Anterior cingulate cortex (tissue), 58 donors: ENCODE measurements at regions not wholly inside any gene's neighbourhood (a gene's known extent, or its start where the extent isn't known, plus 50 kb on each side); places are given as distances from the start of the nearest gene placed in this dataset.

ENCODE experiments used
- DNase-seq, 58 donors: peaks; one replicate each; lab custom pipeline; 2025; lab: John Stamatoyannopoulos, UW

- peak in 33 of 58 donors; percentile 19 to 79 (median 39) for DNase-seq
Measured at GRCh38 chr2:8544786-8545694, 136.8 kb upstream of the ID2 start.

- DNase-seq: no peak
Measured at GRCh38 chr2:8545695-8546611, 135.9 kb upstream of the ID2 start.

DNA sequence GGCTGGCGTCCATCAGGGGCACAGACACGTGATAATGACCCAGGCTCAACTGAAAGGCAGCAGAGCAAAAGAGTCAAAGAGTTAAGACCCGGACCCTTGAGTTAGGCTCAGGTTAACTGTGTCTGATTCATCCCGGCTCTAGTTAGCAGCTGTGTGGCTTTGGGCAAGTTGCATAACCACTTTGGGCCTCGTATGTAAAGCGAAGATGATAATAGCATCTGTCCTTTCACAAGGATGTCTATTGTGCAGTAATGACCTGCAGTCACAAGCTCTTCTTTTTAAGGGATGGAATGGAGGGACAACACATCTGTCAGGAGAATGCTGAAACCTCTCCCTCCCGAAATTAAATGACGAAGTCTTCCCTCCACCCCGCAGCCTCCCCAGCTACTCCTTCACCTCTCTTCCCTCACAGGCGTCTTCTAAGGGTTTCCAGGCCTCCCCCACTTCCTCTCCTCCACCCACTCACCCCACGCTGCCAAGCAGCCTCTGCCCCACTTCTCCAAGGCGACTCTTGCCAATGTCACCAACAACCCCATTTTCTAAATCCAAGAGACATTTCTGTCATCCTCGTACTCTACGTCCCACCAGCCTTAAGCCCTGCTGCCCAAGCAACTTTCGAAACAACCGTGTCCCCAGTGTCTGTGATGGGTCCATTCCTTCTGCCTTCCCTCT lies 135.1 kb upstream of the ID2 start:
- no peak for DNase-seq

- no peak for DNase-seq
Measured at GRCh38 chr2:8547284-8548064, 134.4 kb upstream of the ID2 start.

DNA sequence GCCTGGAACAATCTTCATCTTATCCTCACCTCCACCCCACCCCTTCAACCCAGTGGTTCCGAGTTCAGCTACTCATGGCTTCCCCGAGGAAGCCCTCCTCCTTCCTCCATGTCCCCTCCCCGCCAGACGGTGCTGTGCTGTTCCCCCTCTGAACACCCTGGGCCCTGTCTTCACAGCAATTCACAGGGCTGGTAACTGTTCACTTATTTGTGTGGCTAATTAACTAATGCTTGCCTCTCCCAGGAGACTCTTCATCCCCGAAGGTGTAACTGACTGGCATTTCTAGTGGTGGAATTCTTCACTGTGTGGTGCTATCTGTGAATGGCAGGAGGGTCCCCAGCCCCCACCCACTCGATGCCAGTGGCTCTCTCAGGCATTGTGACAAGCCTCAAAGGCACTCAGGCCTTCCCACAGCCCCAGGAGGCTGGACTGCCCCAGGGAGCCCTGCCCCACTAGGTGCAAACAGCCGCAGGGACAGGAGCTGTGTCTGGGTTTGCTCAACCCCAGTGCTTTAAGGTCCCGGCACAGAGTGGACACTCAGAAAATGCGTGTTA lies 133.7 kb upstream of the ID2 start:
- DNase-seq: no peak

GRCh38 chr2:8548619-8549150 lies 133.2 kb upstream of the ID2 start:
- DNase-seq: no peak

DNA sequence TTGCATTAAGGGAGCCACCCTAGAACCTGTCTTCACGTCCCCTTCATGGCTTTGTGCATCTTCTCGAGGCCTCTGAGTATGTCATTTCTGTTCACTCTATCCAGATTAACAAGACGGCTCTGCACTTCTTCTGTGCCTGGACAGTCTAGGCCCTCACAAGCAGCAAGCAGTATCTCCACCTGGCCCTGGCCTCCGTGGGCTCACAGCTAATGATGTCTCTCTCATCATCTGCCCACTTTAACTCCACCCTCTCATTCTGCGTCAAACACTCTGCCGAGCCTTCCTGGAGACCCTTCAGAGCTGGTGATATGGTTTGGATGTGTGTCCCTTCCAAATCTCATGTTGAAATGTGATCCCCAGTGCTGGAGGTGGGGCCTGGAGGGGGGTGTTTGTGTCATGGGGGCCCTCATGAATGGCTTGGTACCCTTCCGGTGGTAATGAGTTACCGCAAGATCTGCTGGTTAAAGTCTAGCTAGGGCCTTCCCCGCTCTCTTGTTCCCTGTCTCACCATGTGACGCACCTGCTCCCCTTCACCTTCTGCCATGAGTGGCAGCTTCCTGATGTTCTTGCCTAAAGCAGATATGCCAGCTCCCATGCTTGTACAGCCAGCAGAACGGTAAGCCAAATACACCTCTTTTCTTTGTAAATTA lies 132.5 kb upstream of the ID2 start:
- no peak for DNase-seq

- no peak for DNase-seq
Measured at GRCh38 chr2:8549942-8550341, 131.9 kb upstream of the ID2 start.

GRCh38 chr2:8550481-8550880 lies 131.4 kb upstream of the ID2 start:
- no peak for DNase-seq

DNA sequence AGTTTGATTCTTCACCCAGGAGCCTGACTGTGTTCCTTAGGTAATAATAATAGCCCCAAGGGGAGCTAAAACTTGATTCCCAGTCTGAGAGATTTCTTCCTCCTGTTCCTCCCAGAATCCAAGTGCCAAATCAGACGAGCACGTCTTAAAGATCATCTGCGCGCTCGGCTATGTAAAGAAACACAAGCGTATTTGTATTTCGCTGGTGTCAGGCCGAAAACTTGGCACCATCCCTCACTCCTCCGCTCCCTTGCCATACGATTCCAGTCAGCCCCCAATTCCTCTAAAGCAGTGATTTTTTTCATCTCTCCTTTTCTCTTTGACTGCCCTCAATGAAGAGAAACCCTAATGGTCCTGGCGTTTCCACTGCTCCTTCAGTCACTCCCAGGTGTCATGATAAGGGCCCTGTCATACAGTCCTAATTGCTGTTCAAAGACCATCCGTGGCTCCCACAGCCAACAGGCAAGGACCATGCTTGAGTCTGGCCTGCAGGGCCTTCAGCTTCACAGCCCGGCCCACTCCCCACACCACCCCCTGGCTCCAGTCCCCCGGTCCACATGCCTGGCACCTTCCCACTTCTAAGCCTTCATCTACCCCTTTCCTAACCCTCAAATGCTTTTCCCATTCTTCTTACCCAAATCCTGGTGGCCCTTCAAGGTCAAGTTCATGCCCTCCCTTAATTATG lies 130.8 kb upstream of the ID2 start:
- peak in 2 of 58 donors; percentile 23 to 27 for DNase-seq

DNA sequence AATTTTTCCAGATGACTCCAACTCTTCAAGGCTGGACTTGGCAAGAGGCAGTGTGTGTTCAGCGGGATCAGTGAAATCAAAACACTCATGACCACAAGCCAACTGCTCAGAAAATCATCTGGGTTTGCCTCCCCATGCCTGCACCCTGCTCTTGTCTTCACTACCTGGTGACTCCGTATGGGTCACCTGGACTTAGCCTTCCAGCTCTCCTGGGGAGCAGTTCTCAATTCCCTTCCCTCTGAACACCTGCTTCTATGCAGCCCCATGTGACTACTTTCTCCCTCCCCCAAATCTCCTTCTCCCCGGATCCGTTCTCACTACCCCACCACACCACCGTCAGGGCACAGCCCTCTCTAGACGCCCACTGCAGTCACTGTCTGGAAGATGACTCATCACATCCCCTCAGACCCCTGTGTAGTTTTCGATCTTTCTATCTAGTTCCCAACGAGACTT lies 130.2 kb upstream of the ID2 start:
- DNase-seq: no peak

GRCh38 chr2:8552293-8552801 lies 129.5 kb upstream of the ID2 start:
- no peak for DNase-seq

DNA sequence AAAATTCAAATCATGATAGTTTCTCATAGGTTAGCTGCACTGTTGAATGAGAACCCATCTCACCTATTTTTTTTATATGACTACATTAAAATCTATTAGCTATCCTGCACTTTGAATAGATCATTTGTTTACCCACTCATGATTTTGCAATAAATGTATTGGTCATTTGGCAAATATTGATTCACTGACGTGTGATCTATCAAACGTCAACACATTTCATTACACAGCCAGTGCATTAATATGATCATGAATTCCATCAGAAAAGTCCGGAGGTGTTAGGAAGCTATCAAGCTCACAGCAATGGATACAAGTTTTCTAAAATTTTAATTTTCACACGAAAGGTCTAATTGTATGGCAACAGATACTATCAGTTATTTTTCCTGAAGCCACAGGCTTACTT lies 128.2 kb upstream of the ID2 start:
- DNase-seq: no peak

DNA sequence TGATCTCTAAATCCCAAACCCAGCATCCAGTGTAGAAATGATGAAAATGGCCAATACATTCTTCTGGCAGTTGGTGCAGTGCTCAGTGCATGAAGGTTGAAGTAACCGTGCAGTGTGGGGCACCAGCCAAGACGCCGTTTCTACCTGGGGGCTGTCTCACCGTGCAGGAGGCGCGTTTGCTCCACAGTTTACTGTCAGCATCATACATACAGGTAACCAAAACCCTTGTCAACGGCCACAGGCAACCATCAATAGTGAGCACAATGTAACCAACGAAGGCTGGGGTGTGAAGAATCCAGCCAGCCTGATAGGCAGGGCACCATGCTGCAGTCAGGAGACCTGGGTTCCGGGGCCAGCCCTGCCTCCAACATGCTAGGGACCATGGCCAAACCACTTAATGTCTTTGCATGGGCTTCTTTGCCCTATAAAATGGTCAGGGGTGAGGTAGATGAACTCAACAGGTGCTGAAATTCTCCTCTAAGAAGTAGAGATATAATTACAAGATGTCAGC lies 127.5 kb upstream of the ID2 start:
- no peak for DNase-seq

DNA sequence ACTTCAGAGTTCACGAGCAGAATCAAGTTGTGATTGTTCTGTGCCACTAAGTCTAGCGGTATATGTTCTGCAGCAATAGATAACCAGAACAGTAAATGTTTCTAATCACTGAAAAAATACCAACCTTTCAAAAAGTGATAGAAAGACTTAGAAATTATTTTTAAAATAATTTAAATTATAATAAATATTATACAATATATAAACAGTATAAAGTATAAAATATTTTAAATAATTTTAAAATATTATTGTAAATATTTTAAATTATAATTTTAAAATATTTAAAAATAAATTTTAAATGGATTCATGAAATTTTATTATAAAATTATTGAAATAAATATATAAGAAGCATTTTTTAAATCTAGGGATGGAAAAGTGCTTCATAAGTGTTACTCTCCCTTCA lies 126.3 kb upstream of the ID2 start:
- DNase-seq: no peak

DNA sequence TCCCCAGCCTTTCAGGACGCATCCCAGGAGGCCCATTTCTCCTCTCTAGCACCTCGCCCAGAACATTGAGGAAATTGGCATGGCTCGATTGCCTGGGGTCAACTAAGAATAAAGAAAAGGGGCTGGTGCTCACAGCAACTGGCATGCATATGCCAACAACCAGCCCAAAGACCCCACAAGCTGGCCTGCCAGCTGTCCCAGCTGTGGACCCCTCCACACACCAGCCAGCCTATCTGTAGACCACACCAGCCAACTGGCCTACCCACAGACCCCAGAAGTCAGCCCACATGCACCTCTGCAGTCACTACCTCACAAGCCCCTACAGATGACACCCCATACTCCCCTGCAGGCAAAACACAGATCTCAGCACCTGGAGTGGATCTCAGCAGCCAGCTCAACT lies 123.8 kb upstream of the ID2 start:
- DNase-seq: no peak

GRCh38 chr2:8558956-8559355 lies 122.9 kb upstream of the ID2 start:
- no peak for DNase-seq

GRCh38 chr2:8559805-8560204 lies 122.1 kb upstream of the ID2 start:
- no peak for DNase-seq
